Endothelial cell of umbilical vein (primary cell): ENCODE measurements at regions not wholly inside any gene's neighbourhood (a gene's known extent, or its start where the extent isn't known, plus 50 kb on each side); places are given as distances from the start of the nearest gene placed in this dataset.

Experiments used
- BruUV-seq: library from RNA; stranded (reverse); fragments of 400-500 nt; replicated peaks from 2 replicates; lab custom pipeline; 2021; lab: Mats Ljungman, UMichigan
- CTCF ChIA-PET: fragments of 300-600, 350-600 bp; sonication (Branson Sonifier 250); formaldehyde crosslinking; loops from one replicate; lab custom pipeline; 2021; ENCODE audit warnings: antibody characterized with exemption, inconsistent platforms; lab: Charles Lee
- POLR2A ChIA-PET: fragments of 300-600, 350-600 bp; sonication (Branson Sonifier 250); formaldehyde crosslinking; loops from one replicate; lab custom pipeline; 2021; ENCODE audit warnings: antibody characterized with exemption, inconsistent platforms; lab: Charles Lee
- DNase-seq: peaks from one replicate; pipeline ENCODE4 v3.0.0-alpha.2; 2011; ENCODE audit warnings: low read depth, low spot score
- FAIRE-seq: peaks from 2 replicates; lab custom pipeline; 2011; peaks lifted over from hg19 to GRCh38; lab: Jason Lieb, UNC
- H2AFZ ChIP-seq: 2 replicates; pipeline ENCODE4 v1.6.0; 2012; ENCODE audit warnings: low read depth, low read length, control low read depth, inconsistent platforms
- H3K27ac ChIP-seq: 2 replicates; pipeline ENCODE4 v1.5.1; 2011; ENCODE audit warnings: low read depth, mild to moderate bottlenecking, control low read depth, low read length, moderate library complexity; ENCODE audit not compliant: insufficient read depth
- H3K27me3 ChIP-seq, 2 experiments: 2 replicates each; pipeline versions ENCODE4 v1.6.0 to v1.6.1; 2011; ENCODE audit warnings: low read length in 2 of 2, mixed read lengths in 1 of 2; ENCODE audit not compliant: control insufficient read depth in 2 of 2, insufficient read depth in 2 of 2
- H3K36me3 ChIP-seq, 2 experiments: 2 replicates in 1 of 2; 3 replicates in 1 of 2; pipeline ENCODE4 v1.5.1; 2011; ENCODE audit warnings: low read length in 2 of 2, mild to moderate bottlenecking in 1 of 2, moderate library complexity in 1 of 2; ENCODE audit not compliant: control insufficient read depth in 2 of 2, insufficient read depth in 2 of 2; ENCODE audit errors: extremely low read depth in 1 of 2
- H3K4me1 ChIP-seq: 3 replicates; pipeline ENCODE4 v1.5.1; 2011; ENCODE audit warnings: mild to moderate bottlenecking, low read length; ENCODE audit not compliant: control insufficient read depth, insufficient read depth; ENCODE audit errors: extremely low read depth
- H3K4me2 ChIP-seq: 2 replicates; pipeline ENCODE4 v1.6.1; 2011; ENCODE audit warnings: low read length, control low read depth, mixed read lengths; ENCODE audit not compliant: insufficient read depth
- H3K4me3 ChIP-seq, 3 experiments: fragments of 200-600 bp in 1 of 3; sonication (generic), shearing (Covaris generic) in 1 of 3; replicated peaks in 1 of 3; 2 replicates each; pipeline ENCODE4 v1.5.1; 2011 to 2016; ENCODE audit warnings: control low read depth in 3 of 3, low read length in 3 of 3, mild to moderate bottlenecking in 2 of 3, inconsistent platforms in 1 of 3, low read depth in 1 of 3, moderate library complexity in 1 of 3; ENCODE audit not compliant: insufficient read depth in 1 of 3
- H3K79me2 ChIP-seq: 2 replicates; pipeline ENCODE4 v1.6.0; 2012; ENCODE audit warnings: low read length, inconsistent platforms; ENCODE audit not compliant: control insufficient read depth, insufficient read depth
- H3K9ac ChIP-seq: replicated peaks from 2 replicates; pipeline ENCODE3; 2011; ENCODE audit warnings: low read length, control low read depth; ENCODE audit not compliant: insufficient read depth; ENCODE audit errors: extremely low read depth
- H3K9me1 ChIP-seq: replicated peaks from 3 replicates; pipeline ENCODE4 v1.6.0; 2011; ENCODE audit warnings: mild to moderate bottlenecking, low read length; ENCODE audit not compliant: control insufficient read depth, insufficient read depth; ENCODE audit errors: extremely low read depth
- H3K9me3 ChIP-seq: replicated peaks from 2 replicates; pipeline ENCODE4 v1.5.1; 2012; ENCODE audit warnings: low read length, inconsistent platforms; ENCODE audit not compliant: control insufficient read depth, insufficient read depth
- H4K20me1 ChIP-seq: replicated peaks from 2 replicates; pipeline ENCODE3; 2011; ENCODE audit warnings: mild to moderate bottlenecking, low read length; ENCODE audit not compliant: control insufficient read depth, insufficient read depth; ENCODE audit errors: extremely low read depth
- EZH2 ChIP-seq: IDR thresholded peaks from 2 replicates; pipeline ENCODE4 v1.6.1; 2012; ENCODE audit warnings: borderline replicate concordance, low read depth, mild to moderate bottlenecking, moderate library complexity, low read length, inconsistent platforms; ENCODE audit not compliant: severe bottlenecking
- GATA2 ChIP-seq: IDR thresholded peaks from 2 replicates; pipeline ENCODE4 v1.7.0; 2011; ENCODE audit warnings: low read depth, mild to moderate bottlenecking, moderate library complexity, mixed read lengths, low read length; ENCODE audit not compliant: insufficient read length, insufficient read depth
- MYC ChIP-seq: IDR thresholded peaks from one replicate; pipeline ENCODE4 v1.6.1; 2011; ENCODE audit warnings: mild to moderate bottlenecking, low read depth, low read length
- dilution Hi-C: fragments of 300-500 bp; cut with MboI; formaldehyde crosslinking; loops from one replicate; pipeline ENCODE4 v1.15.0; 2019; ENCODE audit warnings: low sequenced_read_pairs; ENCODE audit not compliant: extremely low pct_ligation_motif_present
- intact Hi-C: fragments of 100-400 bp; cut with micrococcal nuclease; formaldehyde crosslinking; loops from one replicate; pipeline ENCODE4 v1.10.0; 2022
- TF ChIP-seq, protein P1 (sequence below), 2 donors: IDR thresholded peaks; 1 replicate in 1 of 2; 2 replicates in 1 of 2; pipeline ENCODE4 v1.5.1; 2011; ENCODE audit warnings: low read length in 2 of 2, mild to moderate bottlenecking in 2 of 2, moderate library complexity in 2 of 2, control low read depth in 1 of 2, inconsistent platforms in 1 of 2, low read depth in 1 of 2; ENCODE audit not compliant: insufficient read depth in 1 of 2; ENCODE audit errors: extremely low read depth in 1 of 2
- TF ChIP-seq, protein P2 (sequence below): IDR thresholded peaks from 2 replicates; pipeline ENCODE4 v1.6.1; 2011; ENCODE audit not compliant: insufficient read depth, insufficient read length

DNA sequence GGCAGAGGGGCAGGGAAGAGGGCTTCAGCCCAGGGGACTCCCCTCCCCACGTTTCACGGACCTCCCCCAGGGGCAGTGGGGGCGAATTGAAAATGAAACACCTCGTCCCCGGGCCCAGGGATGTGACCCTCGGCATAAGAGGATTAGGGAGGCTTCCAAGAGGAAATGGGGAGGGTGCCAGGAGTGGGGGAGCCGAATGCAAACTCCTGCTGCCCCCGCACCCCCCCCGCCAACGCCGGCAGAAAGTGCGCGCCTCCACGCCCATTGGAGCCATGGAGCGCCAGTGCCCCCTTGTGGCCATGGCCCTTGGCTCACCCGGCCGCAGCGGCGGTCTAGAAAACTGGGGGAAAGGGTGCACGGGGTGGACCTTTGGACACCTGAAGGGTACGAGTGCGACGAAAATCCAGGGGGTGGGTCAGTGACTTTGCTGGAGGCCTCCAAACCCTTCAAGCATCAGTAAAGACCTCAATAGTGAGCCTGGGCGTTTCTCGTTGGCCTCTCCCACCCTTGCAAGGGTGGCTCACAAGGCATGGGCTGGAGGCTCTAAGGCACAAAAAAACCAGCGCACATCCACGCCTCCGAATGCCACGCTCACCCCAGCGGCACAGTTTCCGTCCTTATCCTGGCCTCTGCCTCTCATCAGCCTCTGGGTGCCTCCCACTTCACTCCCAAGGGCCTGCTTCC is 120.8 kb upstream of the PJA1 start:
- no peak overlapping the region for H3K4me2 ChIP-seq
- ChIA-PET POLR2A (no interaction called here), CTCF (interaction anchor here (1.5 to 2.2 kb wide), 2 partner anchors 458 to 463 kb away, joined by 8 to 10 read pairs; no protein-coding TSS in a partner anchor)
- H3K9ac ChIP-seq, result no peak overlapping the region
- no peaks in the 10 kb centered on the region for H3K27me3 ChIP-seq
- no TSS peak for BruUV-seq
- FAIRE-seq (peak; percentile 77), DNase-seq (no peak)
- H4K20me1 ChIP-seq, result no peaks in the 10 kb centered on the region
- intact Hi-C loops, result loop anchor here (1.0 to 10.0 kb wide), 5 partner anchors 61 to 553 kb away; no protein-coding TSS in a partner anchor
- H3K9me1 ChIP-seq, result no peaks in the 10 kb centered on the region
- H3K9me3 ChIP-seq, result no peaks in the 10 kb centered on the region
- H3K4me3 ChIP-seq, result peak overlapping the region in 1 of 3 experiments; percentile 33
- H3K79me2 ChIP-seq, result no peaks in the 10 kb centered on the region
- H3K4me1 ChIP-seq, result peaks cover 3% of the 10 kb centered on the region
- TF ChIP-seq EZH2 (no peak), MYC (no peak), GATA2 (no peak)
- TF ChIP-seq, protein P1, sequence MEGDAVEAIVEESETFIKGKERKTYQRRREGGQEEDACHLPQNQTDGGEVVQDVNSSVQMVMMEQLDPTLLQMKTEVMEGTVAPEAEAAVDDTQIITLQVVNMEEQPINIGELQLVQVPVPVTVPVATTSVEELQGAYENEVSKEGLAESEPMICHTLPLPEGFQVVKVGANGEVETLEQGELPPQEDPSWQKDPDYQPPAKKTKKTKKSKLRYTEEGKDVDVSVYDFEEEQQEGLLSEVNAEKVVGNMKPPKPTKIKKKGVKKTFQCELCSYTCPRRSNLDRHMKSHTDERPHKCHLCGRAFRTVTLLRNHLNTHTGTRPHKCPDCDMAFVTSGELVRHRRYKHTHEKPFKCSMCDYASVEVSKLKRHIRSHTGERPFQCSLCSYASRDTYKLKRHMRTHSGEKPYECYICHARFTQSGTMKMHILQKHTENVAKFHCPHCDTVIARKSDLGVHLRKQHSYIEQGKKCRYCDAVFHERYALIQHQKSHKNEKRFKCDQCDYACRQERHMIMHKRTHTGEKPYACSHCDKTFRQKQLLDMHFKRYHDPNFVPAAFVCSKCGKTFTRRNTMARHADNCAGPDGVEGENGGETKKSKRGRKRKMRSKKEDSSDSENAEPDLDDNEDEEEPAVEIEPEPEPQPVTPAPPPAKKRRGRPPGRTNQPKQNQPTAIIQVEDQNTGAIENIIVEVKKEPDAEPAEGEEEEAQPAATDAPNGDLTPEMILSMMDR (IDR thresholded peaks at IDR 0.05; ENCODE audit: extremely low read depth in 1 of 2, insufficient read depth in 1 of 2, low read depth in 1 of 2, low read length in 2 of 2), result peak; percentile 61 to 86
- TF ChIP-seq, protein P2, sequence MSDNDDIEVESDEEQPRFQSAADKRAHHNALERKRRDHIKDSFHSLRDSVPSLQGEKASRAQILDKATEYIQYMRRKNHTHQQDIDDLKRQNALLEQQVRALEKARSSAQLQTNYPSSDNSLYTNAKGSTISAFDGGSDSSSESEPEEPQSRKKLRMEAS, result no peak
- H3K36me3 ChIP-seq, result no peaks in the 10 kb centered on the region
- peak overlapping the region; percentile 66 for H2AFZ ChIP-seq
- no peak overlapping the region for H3K27ac ChIP-seq
- dilution Hi-C loops, result no loop called here
